Mesodermal cell (in vitro differentiated cells): ENCODE measurements at regions not wholly inside any gene's neighbourhood (a gene's known extent, or its start where the extent isn't known, plus 50 kb on each side); places are given as distances from the start of the nearest gene placed in this dataset.

Experiments used
- H3K27ac ChIP-seq: 2 replicates; pipeline ENCODE4 v1.7.0; 2013; ENCODE audit warnings: mild to moderate bottlenecking, low read depth, low read length, moderate library complexity; ENCODE audit not compliant: severe bottlenecking
- H3K36me3 ChIP-seq: 2 replicates; pipeline ENCODE4 v1.7.1; 2013; ENCODE audit warnings: mild to moderate bottlenecking, low read length, moderate library complexity; ENCODE audit not compliant: control insufficient read depth, insufficient read depth
- H3K4me1 ChIP-seq: one replicate; pipeline ENCODE4 v1.7.1; 2013; ENCODE audit warnings: mild to moderate bottlenecking, low read length; ENCODE audit not compliant: insufficient read depth, control insufficient read depth, poor library complexity, severe bottlenecking
- H3K4me3 ChIP-seq: 2 replicates; pipeline ENCODE4 v1.7.0; 2013; ENCODE audit warnings: low read length, control low read depth, mild to moderate bottlenecking; ENCODE audit not compliant: insufficient read depth, poor library complexity, severe bottlenecking; ENCODE audit errors: extremely low read depth
- H3K9me3 ChIP-seq: 2 replicates; pipeline ENCODE4 v1.7.1; 2013; ENCODE audit warnings: mild to moderate bottlenecking, low read length, moderate library complexity; ENCODE audit not compliant: control insufficient read depth
- WGBS, 2 experiments: methylation state at CpG; one replicate each; pipeline ENCODE4 v1.1.5; 2013; ENCODE audit warnings: missing lambda C conversion rate in 2 of 2; ENCODE audit not compliant: insufficient coverage in 2 of 2; 5-methylcytosine and 5-hydroxymethylcytosine counted together

GRCh38 chr6:85396159-85396808, 53.6 kb upstream of the NT5E start:
- no peak overlapping the region for H3K27ac ChIP-seq

GRCh38 chr6:85395746-85396145, 54.1 kb upstream of the NT5E start:
- H3K4me1 ChIP-seq = peaks cover 1% of the 10 kb centered on the region
- H3K36me3 ChIP-seq = no peaks in the 10 kb centered on the region
- no peak overlapping the region for H3K27ac ChIP-seq
- H3K4me3 ChIP-seq = no peak overlapping the region
- H3K9me3 ChIP-seq = peaks cover 12% of the 10 kb centered on the region

More at GRCh38 chr6:85396159-85396808, 53.6 kb upstream of the NT5E start:
- peaks cover 7% of the 10 kb centered on the region for H3K4me1 ChIP-seq
- H3K4me3 ChIP-seq = no peak overlapping the region
- peaks cover 12% of the 10 kb centered on the region for H3K9me3 ChIP-seq
- WGBS, 2 experiments = 93 to 100% methylated on average over 1 to 2 of the region's 3 CpGs
- no peaks in the 10 kb centered on the region for H3K36me3 ChIP-seq

- Histone ChIP-seq H3K9me3 (peaks cover 12% of the 10 kb centered on the region), H3K4me1 (no peaks in the 10 kb centered on the region)
- 88 to 93% methylated on average over 1 of the region's 1 CpG for WGBS, 2 experiments
Measured at GRCh38 chr6:85394853-85395538, 54.9 kb upstream of the NT5E start.

GRCh38 chr6:85394199-85394598, 55.7 kb upstream of the NT5E start:
- Histone ChIP-seq H3K4me1 (no peaks in the 10 kb centered on the region), H3K4me3 (no peak overlapping the region), H3K36me3 (no peaks in the 10 kb centered on the region), H3K9me3 (peaks cover 12% of the 10 kb centered on the region), H3K27ac (no peak overlapping the region)
- WGBS, 2 experiments = no CpG with 5 or more reads among the region's 1 CpG

More at GRCh38 chr6:85394853-85395538, 54.9 kb upstream of the NT5E start:
- no peaks in the 10 kb centered on the region for H3K36me3 ChIP-seq
- no peak overlapping the region for H3K27ac ChIP-seq
- H3K4me3 ChIP-seq = no peak overlapping the region

- Histone ChIP-seq H3K4me3 (no peak overlapping the region), H3K4me1 (no peaks in the 10 kb centered on the region), H3K27ac (no peak overlapping the region), H3K9me3 (peaks cover 5% of the 10 kb centered on the region), H3K36me3 (no peaks in the 10 kb centered on the region)
- WGBS, 2 experiments = no CpG with 5 or more reads among the region's 4 CpGs
Measured at GRCh38 chr6:85392379-85392778, 57.5 kb upstream of the NT5E start.

GRCh38 chr6:85390775-85391174, 59.1 kb upstream of the NT5E start:
- no peaks in the 10 kb centered on the region for H3K4me1 ChIP-seq
- no peaks in the 10 kb centered on the region for H3K36me3 ChIP-seq
- H3K27ac ChIP-seq = no peak overlapping the region
- H3K4me3 ChIP-seq = no peak overlapping the region
- H3K9me3 ChIP-seq = no peaks in the 10 kb centered on the region
- 80% methylated on average over 1 of the region's 1 CpG; no CpG with 5 or more reads in 1 of the 2 experiments for WGBS, 2 experiments

GRCh38 chr6:85390105-85390728, 59.7 kb upstream of the NT5E start:
- Histone ChIP-seq H3K4me1 (no peaks in the 10 kb centered on the region), H3K36me3 (no peaks in the 10 kb centered on the region), H3K9me3 (no peaks in the 10 kb centered on the region), H3K27ac (no peak overlapping the region), H3K4me3 (no peak overlapping the region)
- WGBS, 2 experiments = no CpG with 5 or more reads among the region's 2 CpGs

GRCh38 chr6:85389151-85389797, 60.6 kb upstream of the NT5E start:
- no peak overlapping the region for H3K4me3 ChIP-seq
- WGBS, 2 experiments = 93 to 99% methylated on average over 9 to 10 of the region's 12 CpGs
- no peaks in the 10 kb centered on the region for H3K9me3 ChIP-seq
- H3K4me1 ChIP-seq = no peaks in the 10 kb centered on the region
- H3K36me3 ChIP-seq = no peaks in the 10 kb centered on the region
- H3K27ac ChIP-seq = no peak overlapping the region

GRCh38 chr6:85388531-85388930, 61.4 kb upstream of the NT5E start:
- no peaks in the 10 kb centered on the region for H3K36me3 ChIP-seq
- H3K4me1 ChIP-seq = no peaks in the 10 kb centered on the region
- H3K27ac ChIP-seq = no peak overlapping the region
- H3K4me3 ChIP-seq = no peak overlapping the region
- WGBS, 2 experiments = 94% methylated on average over 3 of the region's 3 CpGs; no CpG with 5 or more reads in 1 of the 2 experiments
- H3K9me3 ChIP-seq = no peaks in the 10 kb centered on the region

GRCh38 chr6:85385636-85386315, 64.1 kb upstream of the NT5E start:
- H3K4me3 ChIP-seq = no peak overlapping the region
- H3K27ac ChIP-seq = no peak overlapping the region
- no peaks in the 10 kb centered on the region for H3K4me1 ChIP-seq
- 80 to 92% methylated on average over 1 to 2 of the region's 5 CpGs for WGBS, 2 experiments
- no peaks in the 10 kb centered on the region for H3K9me3 ChIP-seq
- H3K36me3 ChIP-seq = no peaks in the 10 kb centered on the region
